Brain microvascular endothelial cell (primary cell): ENCODE measurements at regions not wholly inside any gene's neighbourhood (a gene's known extent, or its start where the extent isn't known, plus 50 kb on each side); places are given as distances from the start of the nearest gene placed in this dataset.
A peak's percentile ranks its signal among the peaks of the same experiment; 100 is the strongest.

ENCODE experiments used
- DNase-seq: peaks from one replicate; pipeline ENCODE4 v3.0.0-alpha.2; 2020
- H3K27ac ChIP-seq: fragments of 250-450 bp; sonication (Bioruptor Pico); 2 replicates; pipeline ENCODE4 v1.5.1; 2020; ENCODE audit warnings: mild to moderate bottlenecking, moderate library complexity
- H3K27me3 ChIP-seq: fragments of 250-450 bp; sonication (Bioruptor Pico); replicated peaks from 2 replicates; pipeline ENCODE4 v1.5.1; 2020; ENCODE audit warnings: mild to moderate bottlenecking
- H3K36me3 ChIP-seq: fragments of 250-450 bp; sonication (Bioruptor Pico); replicated peaks from 2 replicates; pipeline ENCODE4 v1.5.1; 2020; ENCODE audit warnings: mild to moderate bottlenecking
- H3K4me3 ChIP-seq: 2 replicates; pipeline ENCODE4 v1.5.1; 2011; ENCODE audit warnings: low read depth, mild to moderate bottlenecking, control low read depth, low read length, moderate library complexity
- CTCF ChIP-seq: IDR thresholded peaks from 2 replicates; pipeline ENCODE4 v1.5.1; 2011; ENCODE audit warnings: low read depth, mild to moderate bottlenecking, moderate library complexity, low read length, control low read depth, inconsistent platforms; ENCODE audit errors: missing control alignments
- in situ Hi-C: cut with HindIII; loops from 2 replicates; pipeline ENCODE4 v1.10.0; 2017; ENCODE audit warnings: low sequenced_read_pairs, low pct_ligation_motif_present

- no peak for DNase-seq
- H3K4me3 ChIP-seq, result no peak overlapping the region
- in situ Hi-C loops, result no loop called here
- no peak overlapping the region for H3K27ac ChIP-seq
- peaks cover 8% of the 10 kb centered on the region for H3K27me3 ChIP-seq
- H3K36me3 ChIP-seq, result no peaks in the 10 kb centered on the region
- no peak for TF ChIP-seq CTCF
Observed at GRCh38 chr2:205929246-205929942, 156.6 kb downstream of the INO80D start.

- no peak overlapping the region for H3K27ac ChIP-seq
- H3K27me3 ChIP-seq, result peaks cover 8% of the 10 kb centered on the region
- no peaks in the 10 kb centered on the region for H3K36me3 ChIP-seq
- H3K4me3 ChIP-seq, result peak overlapping the region; percentile 39
- peak; percentile 52 for DNase-seq
- TF ChIP-seq CTCF, result peak; percentile 96
- in situ Hi-C loops, result no loop called here
Observed at GRCh38 chr2:205925373-205926337, 160.3 kb downstream of the INO80D start.

GRCh38 chr2:205924676-205925075 is 161.3 kb downstream of the INO80D start:
- no peak for TF ChIP-seq CTCF
- in situ Hi-C loops, result no loop called here
- Histone ChIP-seq H3K36me3 (no peaks in the 10 kb centered on the region), H3K27ac (no peak overlapping the region), H3K27me3 (peaks cover 8% of the 10 kb centered on the region), H3K4me3 (no peak overlapping the region)
- no peak for DNase-seq

GRCh38 chr2:205915130-205915524 is 170.8 kb downstream of the INO80D start:
- no peak for TF ChIP-seq CTCF
- in situ Hi-C loops, result no loop called here
- no peak overlapping the region for H3K27ac ChIP-seq
- H3K4me3 ChIP-seq, result no peak overlapping the region
- no peaks in the 10 kb centered on the region for H3K36me3 ChIP-seq
- H3K27me3 ChIP-seq, result no peaks in the 10 kb centered on the region
- no peak for DNase-seq

DNA sequence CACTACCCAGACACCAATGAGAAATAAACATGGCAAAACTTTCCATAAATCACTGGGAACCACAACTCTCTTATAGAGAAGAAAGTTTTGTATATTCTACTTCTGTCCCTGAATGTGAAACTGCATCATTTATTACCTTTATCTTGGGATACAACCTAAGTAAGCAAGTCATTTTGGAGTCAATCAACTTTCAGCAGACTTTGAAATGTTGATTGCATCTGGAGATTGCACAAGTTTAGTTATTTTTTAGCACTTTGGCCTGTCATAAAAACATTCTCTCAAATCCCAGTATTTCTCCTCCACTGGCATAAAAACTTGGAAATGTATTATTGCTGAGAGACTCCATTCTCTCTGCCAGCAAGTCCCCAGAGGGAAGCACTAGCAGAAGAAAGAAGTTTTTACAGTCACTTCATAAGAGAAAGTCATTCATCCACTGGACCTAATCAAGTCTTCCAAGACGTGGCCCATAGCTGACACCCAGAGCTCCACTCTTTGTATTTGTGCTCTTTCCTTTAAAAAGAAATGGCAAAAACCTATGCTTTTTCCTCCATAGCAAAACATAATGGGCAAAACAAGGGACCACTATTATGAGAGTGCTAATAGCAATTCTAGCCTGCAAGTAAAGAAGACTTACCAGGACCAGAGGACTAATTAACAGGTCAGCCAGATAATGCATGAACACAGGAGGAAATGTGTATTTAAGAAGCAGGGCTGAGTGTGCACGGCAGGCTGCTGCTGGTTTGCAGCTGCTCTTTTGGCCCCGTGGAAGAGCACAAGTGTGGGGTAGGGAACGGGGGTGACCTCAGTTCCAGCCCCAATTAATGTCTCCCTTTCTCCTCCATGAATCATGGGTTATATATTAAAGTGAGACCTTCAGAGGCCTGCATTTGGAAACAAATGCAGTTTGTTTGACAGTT is 171.5 kb downstream of the INO80D start:
- H3K27me3 ChIP-seq, result no peaks in the 10 kb centered on the region
- DNase-seq, result no peak
- H3K36me3 ChIP-seq, result no peaks in the 10 kb centered on the region
- in situ Hi-C loops, result no loop called here
- no peak overlapping the region for H3K27ac ChIP-seq
- H3K4me3 ChIP-seq, result no peak overlapping the region
- TF ChIP-seq CTCF, result no peak
